Panc1 (cell line): ENCODE measurements at regions not wholly inside any gene's neighbourhood (a gene's known extent, or its start where the extent isn't known, plus 50 kb on each side); places are given as distances from the start of the nearest gene placed in this dataset.

Source experiments
- ATAC-seq: fragments of 200-7000 bp; cut with Tn5 transposase; 2 replicates; pipeline ENCODE4 v1.9.1; 2020; ENCODE audit warnings: mild to moderate bottlenecking, moderate library complexity
- BruUV-seq: library from RNA; stranded (reverse); fragments of 400-500 nt; replicated peaks from 2 replicates; lab custom pipeline; 2021; lab: Mats Ljungman, UMichigan
- CTCF ChIA-PET: fragments of 300-600 bp; sonication (Branson Sonifier 250); formaldehyde crosslinking; loops from one replicate; lab custom pipeline; 2022; ENCODE audit warnings: antibody characterized with exemption; lab: Charles Lee
- POLR2A ChIA-PET: fragments of 300-600 bp; sonication (Branson Sonifier 250); formaldehyde crosslinking; loops from one replicate; lab custom pipeline; 2022; ENCODE audit warnings: antibody characterized with exemption; lab: Charles Lee
- DNase-seq: peaks from one replicate; pipeline ENCODE4 v3.0.0-alpha.2; 2010; ENCODE audit warnings: low read depth, low spot score
- H3K27ac ChIP-seq: 2 replicates; pipeline ENCODE4 v1.5.1; 2011; ENCODE audit warnings: mild to moderate bottlenecking, low read length, inconsistent platforms
- H3K27me3 ChIP-seq: fragments of 200-500 bp; sonication (Bioruptor generic); 2 replicates; pipeline ENCODE4 v1.6.0; 2014; ENCODE audit warnings: low read length, inconsistent platforms; ENCODE audit not compliant: control insufficient read depth, insufficient read depth
- H3K36me3 ChIP-seq: fragments of 200-500 bp; sonication (Bioruptor generic); 2 replicates; pipeline ENCODE4 v1.5.1; 2014; ENCODE audit warnings: inconsistent platforms, mild to moderate bottlenecking, low read length, moderate library complexity; ENCODE audit not compliant: control insufficient read depth, insufficient read depth
- H3K4me1 ChIP-seq: 2 replicates; pipeline ENCODE4 v1.5.1; 2011; ENCODE audit warnings: inconsistent platforms, mild to moderate bottlenecking, low read length, moderate library complexity; ENCODE audit not compliant: control insufficient read depth, insufficient read depth
- H3K4me3 ChIP-seq, 2 experiments: 2 replicates each; pipeline ENCODE4 v1.5.1; 2011 to 2012; ENCODE audit warnings: low read depth in 2 of 2, low read length in 2 of 2, mild to moderate bottlenecking in 2 of 2, inconsistent platforms in 1 of 2, moderate library complexity in 1 of 2
- H3K9me3 ChIP-seq: fragments of 200-500 bp; sonication (Bioruptor generic); 2 replicates; pipeline ENCODE4 v1.5.1; 2014; ENCODE audit warnings: low read depth, mild to moderate bottlenecking, inconsistent platforms, low read length, moderate library complexity; ENCODE audit not compliant: control insufficient read depth, insufficient read depth
- POLR2AphosphoS5 ChIP-seq: IDR thresholded peaks from 2 replicates; pipeline ENCODE4 v1.6.1; 2012; ENCODE audit warnings: mild to moderate bottlenecking, low read depth, low read length, moderate library complexity
- REST ChIP-seq, 2 experiments: IDR thresholded peaks; 2 replicates each; pipeline ENCODE4 v1.6.1; 2011 to 2012; ENCODE audit warnings: low read depth in 2 of 2, control low read depth in 1 of 2, low read length in 1 of 2, mild to moderate bottlenecking in 1 of 2, moderate library complexity in 1 of 2; ENCODE audit not compliant: insufficient read depth in 1 of 2
- SIN3A ChIP-seq: IDR thresholded peaks from 2 replicates; pipeline ENCODE4 v1.6.1; 2012; ENCODE audit warnings: low read depth, mild to moderate bottlenecking, low read length, moderate library complexity, borderline replicate concordance; ENCODE audit not compliant: insufficient read depth
- TCF7L2 ChIP-seq: IDR thresholded peaks from 2 replicates; pipeline ENCODE4 v1.6.1; 2011; ENCODE audit warnings: mild to moderate bottlenecking, low read depth, low read length, inconsistent platforms
- in situ Hi-C: cut with HindIII; loops from 2 replicates; pipeline ENCODE4 v1.10.0; 2016; ENCODE audit warnings: low sequenced_read_pairs, low pct_unique_long_range_greater_than_20kb
- intact Hi-C: fragments of 100-400 bp; cut with micrococcal nuclease; formaldehyde crosslinking; loops from one replicate; pipeline ENCODE4 v1.10.0; 2022; ENCODE audit not compliant: unreplicated experiment
- TF ChIP-seq, protein P1 (sequence below): fragments of 450-650 bp; IDR thresholded peaks from 2 replicates; pipeline ENCODE4 v1.5.1; 2017; ENCODE audit warnings: mild to moderate bottlenecking

DNA sequence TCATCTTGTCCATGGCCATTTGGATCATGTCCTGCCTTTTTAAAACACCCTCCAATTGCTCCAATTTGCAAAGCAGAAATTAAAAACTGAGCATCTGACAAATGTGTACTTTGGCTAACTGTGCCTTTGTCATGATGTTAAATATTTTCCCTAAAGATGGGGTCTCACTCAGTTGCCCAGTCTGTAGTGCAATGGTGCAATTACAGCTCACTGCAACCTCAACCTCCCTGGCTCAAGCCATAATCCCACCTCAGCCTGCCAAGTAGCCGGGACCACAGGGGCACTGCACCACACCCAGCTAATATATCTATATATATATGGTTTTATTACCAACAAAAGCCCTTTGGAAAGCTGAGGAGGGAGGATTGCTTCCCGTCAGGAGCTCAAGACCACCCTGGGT lies 782.7 kb downstream of the UQCRFS1 start:
- H3K4me3 ChIP-seq: no peak overlapping the region
- ChIA-PET CTCF (no interaction called here), POLR2A (no interaction called here)
- H3K27me3 ChIP-seq: no peaks in the 10 kb centered on the region
- in situ Hi-C loops (no loop called here), intact Hi-C loops (no loop called here)
- ATAC-seq (no peak), DNase-seq (no peak)
- H3K4me1 ChIP-seq: no peaks in the 10 kb centered on the region
- no peaks in the 10 kb centered on the region for H3K36me3 ChIP-seq
- TF ChIP-seq TCF7L2 (no peak), REST (IDR thresholded peaks at IDR 0.05; ENCODE audit: insufficient read depth in 1 of 2, low read depth in 2 of 2, low read length in 1 of 2) (no peak), SIN3A (no peak)
- TF ChIP-seq, protein P1, sequence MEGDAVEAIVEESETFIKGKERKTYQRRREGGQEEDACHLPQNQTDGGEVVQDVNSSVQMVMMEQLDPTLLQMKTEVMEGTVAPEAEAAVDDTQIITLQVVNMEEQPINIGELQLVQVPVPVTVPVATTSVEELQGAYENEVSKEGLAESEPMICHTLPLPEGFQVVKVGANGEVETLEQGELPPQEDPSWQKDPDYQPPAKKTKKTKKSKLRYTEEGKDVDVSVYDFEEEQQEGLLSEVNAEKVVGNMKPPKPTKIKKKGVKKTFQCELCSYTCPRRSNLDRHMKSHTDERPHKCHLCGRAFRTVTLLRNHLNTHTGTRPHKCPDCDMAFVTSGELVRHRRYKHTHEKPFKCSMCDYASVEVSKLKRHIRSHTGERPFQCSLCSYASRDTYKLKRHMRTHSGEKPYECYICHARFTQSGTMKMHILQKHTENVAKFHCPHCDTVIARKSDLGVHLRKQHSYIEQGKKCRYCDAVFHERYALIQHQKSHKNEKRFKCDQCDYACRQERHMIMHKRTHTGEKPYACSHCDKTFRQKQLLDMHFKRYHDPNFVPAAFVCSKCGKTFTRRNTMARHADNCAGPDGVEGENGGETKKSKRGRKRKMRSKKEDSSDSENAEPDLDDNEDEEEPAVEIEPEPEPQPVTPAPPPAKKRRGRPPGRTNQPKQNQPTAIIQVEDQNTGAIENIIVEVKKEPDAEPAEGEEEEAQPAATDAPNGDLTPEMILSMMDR: no peak
- no peak overlapping the region for H3K27ac ChIP-seq
- BruUV-seq: no TSS peak
- H3K9me3 ChIP-seq: no peaks in the 10 kb centered on the region

GRCh38 chr19:28429356-28429755 lies 783.6 kb downstream of the UQCRFS1 start:
- H3K9me3 ChIP-seq: no peaks in the 10 kb centered on the region
- CTCF ChIA-PET: no interaction called here
- H3K27me3 ChIP-seq: no peaks in the 10 kb centered on the region
- BruUV-seq: no TSS peak
- intact Hi-C loops (no loop called here), in situ Hi-C loops (no loop called here)
- no peak overlapping the region for H3K27ac ChIP-seq
- H3K36me3 ChIP-seq: no peaks in the 10 kb centered on the region
- POLR2A ChIA-PET: no interaction called here
- no peaks in the 10 kb centered on the region for H3K4me1 ChIP-seq
- no peak for TF ChIP-seq POLR2AphosphoS5
- no peak for TF ChIP-seq SIN3A
- TF ChIP-seq REST (IDR thresholded peaks at IDR 0.05; ENCODE audit: insufficient read depth in 1 of 2, low read depth in 2 of 2, low read length in 1 of 2): no peak
- no peak for TF ChIP-seq TCF7L2
- TF ChIP-seq, protein P1: no peak
- H3K4me3 ChIP-seq: no peak overlapping the region
- no peak for ATAC-seq
- DNase-seq: no peak
